MV-4-11 (cell line): ENCODE measurements at regions not wholly inside any gene's neighbourhood (a gene's known extent, or its start where the extent isn't known, plus 50 kb on each side); places are given as distances from the start of the nearest gene placed in this dataset.
"Not testable (repeated sequence)": the region's sequence is repeated elsewhere in the genome, so short reads cannot be mapped to it uniquely, and the experiment has no call there.

Experiments used
- DNase-seq: peaks from one replicate; lab custom pipeline; 2025; lab: John Stamatoyannopoulos, UW

DNA sequence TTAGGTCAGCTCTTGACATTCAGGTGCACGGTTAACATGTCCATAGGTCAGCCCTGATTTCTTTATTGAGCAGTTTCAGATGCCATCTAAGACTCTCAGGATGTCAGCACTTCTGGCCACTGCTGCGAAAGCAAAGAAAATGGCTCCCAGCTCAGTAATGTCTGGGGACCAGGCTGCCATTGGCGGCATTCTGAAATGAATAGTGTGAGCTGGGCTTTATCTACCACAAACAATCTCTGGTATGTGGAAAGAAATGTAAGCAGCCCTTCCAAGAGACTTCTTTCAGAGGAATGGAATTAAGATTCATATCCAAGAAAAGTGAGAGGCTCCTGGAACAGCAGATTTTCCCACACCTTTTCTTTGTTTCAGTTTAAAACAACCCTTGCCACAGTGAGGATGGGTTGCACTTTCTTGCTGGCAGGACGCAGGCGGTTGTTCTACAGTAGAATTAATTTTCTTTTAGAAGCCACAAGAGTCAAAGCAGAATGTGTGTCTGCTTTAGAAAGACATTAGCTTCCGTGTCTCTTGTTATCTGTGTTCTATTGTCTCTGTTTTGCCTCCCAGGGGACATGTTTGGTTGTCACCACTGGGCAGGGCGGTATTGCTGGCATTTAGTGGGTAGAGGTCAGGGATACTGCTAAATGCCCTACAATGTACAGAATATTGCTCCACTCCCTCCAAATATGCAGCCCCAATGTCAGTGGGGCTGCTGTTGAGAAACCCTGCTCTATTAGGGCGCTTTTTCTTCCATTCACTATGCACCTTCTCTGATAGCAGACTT lies 149.9 kb upstream of the ANKH start:
- no peak for DNase-seq

- no peak for DNase-seq
These were observed 149.2 kb upstream of the ANKH start for GRCh38 chr5:15020736-15021135.

- DNase-seq = no peak
These were observed 143.2 kb upstream of the ANKH start for GRCh38 chr5:15014809-15015208.

GRCh38 chr5:15013654-15014463 lies 142.3 kb upstream of the ANKH start:
- DNase-seq = peak; percentile 46

DNA sequence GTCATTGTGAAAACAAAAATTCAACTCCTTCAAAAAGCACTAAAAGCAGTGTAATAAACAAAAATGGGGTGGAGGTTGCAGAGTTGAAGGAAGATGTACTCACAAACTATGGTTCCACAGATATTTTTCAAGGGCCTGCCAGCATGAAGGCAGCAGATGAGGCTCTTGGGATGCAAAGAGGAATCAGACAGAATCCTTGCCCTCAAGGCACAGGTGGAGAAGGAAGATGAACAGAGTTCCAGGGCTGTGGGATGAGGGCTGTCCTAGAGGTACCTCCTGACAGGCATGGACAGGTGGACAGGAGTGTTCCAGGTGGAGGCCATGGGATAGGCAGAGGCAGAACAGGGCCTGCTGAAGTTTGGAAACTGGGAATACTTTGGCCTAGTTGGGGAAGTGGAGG lies 140.5 kb upstream of the ANKH start:
- DNase-seq = no peak

DNA sequence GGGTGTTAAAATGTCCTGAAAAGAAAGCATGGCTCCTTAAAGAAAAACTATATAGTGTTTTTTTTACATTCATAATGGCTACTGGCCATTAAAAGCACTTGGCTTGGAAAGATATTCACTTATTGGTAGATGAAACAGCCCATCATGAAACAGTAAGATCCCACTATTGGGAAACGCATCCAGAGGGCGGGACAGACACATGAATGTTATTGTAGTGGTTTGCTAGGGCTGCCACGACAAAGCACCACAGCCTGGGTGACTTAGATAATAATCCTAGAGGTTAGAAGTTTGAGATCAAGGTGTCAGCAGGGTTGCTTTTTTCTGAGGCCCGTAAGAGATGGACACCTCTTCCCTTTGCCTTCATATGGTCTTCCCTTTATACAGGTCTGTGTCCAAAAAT lies 139.4 kb upstream of the ANKH start:
- no peak for DNase-seq

- no peak for DNase-seq
These were observed 137.8 kb upstream of the ANKH start for GRCh38 chr5:15009420-15009819.

DNA sequence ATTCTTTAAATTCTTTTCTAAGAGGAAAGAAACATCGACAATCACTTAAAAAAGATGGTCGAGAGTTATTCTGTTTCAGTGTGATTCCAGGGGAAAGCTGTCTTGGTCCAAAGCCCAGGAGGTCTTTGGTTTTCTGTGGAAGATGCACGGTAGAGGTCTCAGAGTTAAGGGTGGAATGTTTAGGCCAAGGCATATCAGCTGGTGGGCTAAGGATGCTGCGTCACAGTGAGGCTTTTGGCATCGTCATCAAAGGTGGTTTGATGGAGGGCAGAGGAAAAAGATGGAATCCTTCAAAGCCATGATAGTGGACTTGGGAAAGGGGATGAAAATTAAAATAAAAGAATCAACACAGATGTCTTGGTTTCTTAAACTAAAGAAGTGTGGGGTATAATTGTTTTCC lies 137.3 kb upstream of the ANKH start:
- no peak for DNase-seq

- DNase-seq = peak; percentile 38
These were observed 136.9 kb upstream of the ANKH start for GRCh38 chr5:15008476-15008875.

- DNase-seq = no peak
These were observed 136.1 kb upstream of the ANKH start for GRCh38 chr5:15007646-15008045.

GRCh38 chr5:15004506-15004905 lies 132.9 kb upstream of the ANKH start:
- DNase-seq = no peak

- DNase-seq = peak; percentile 59
These were observed 131.9 kb upstream of the ANKH start for GRCh38 chr5:15003511-15003920.

GRCh38 chr5:15002791-15003190 lies 131.2 kb upstream of the ANKH start:
- no peak for DNase-seq

DNA sequence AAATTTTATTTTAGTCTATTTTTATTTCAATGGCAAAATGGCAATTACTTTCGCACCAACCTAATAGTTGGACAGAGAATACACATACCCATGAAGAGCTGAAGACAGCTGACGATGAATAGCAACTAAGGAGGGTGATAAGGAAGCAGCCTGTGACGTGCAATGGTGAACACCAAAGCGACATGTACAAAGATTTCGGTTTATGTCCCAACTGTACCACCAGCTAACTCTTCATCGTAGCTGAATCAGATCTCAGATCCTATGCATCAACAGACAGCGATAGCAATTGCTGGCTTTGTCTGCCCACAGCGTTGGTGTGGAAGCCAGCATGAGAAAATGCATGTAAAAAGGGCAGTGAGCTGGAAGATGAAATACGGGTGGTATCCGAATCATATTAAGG lies 130.6 kb upstream of the ANKH start:
- DNase-seq = peak; percentile 25

- DNase-seq = peak; percentile 85
These were observed 129.9 kb upstream of the ANKH start for GRCh38 chr5:15001517-15001916.

GRCh38 chr5:14998491-14998890 lies 126.9 kb upstream of the ANKH start:
- DNase-seq = peak; percentile 88

GRCh38 chr5:14996997-14997396 lies 125.4 kb upstream of the ANKH start:
- DNase-seq = peak; percentile 92

- no peak for DNase-seq
These were observed 123.7 kb upstream of the ANKH start for GRCh38 chr5:14995229-14995628.

DNA sequence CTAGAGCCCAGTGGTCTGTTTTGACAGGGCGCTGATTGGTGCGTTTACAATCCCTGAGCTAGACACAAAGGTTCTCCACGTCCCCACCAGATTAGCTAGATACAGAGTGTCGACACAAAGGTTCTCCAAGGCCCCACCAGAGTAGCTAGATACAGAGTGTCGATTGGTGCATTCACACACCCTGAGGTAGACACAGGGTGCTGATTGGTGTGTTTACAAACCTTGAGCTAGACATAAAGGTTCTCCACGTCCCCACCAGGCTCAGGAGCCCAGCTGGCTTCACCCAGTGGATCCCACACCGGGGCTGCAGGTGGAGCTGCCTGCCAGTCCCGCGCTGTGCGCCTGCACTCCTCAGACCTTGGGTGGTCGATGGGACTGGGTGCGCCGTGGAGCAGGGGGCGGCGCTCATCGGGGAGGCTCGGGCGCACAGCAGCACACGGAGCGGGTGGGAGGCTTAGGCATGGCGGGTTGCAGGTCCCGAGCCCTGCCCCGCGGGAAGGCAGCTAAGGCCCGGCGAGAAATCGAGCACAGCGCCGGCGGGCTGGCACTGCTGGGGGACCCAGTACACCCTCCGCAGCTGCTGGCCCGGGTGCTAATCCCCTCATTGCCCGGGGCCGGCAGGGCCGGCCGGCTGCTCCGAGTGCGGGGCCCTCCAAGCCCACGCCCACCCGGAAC lies 122.0 kb upstream of the ANKH start:
- not testable (repeated sequence) for DNase-seq

DNA sequence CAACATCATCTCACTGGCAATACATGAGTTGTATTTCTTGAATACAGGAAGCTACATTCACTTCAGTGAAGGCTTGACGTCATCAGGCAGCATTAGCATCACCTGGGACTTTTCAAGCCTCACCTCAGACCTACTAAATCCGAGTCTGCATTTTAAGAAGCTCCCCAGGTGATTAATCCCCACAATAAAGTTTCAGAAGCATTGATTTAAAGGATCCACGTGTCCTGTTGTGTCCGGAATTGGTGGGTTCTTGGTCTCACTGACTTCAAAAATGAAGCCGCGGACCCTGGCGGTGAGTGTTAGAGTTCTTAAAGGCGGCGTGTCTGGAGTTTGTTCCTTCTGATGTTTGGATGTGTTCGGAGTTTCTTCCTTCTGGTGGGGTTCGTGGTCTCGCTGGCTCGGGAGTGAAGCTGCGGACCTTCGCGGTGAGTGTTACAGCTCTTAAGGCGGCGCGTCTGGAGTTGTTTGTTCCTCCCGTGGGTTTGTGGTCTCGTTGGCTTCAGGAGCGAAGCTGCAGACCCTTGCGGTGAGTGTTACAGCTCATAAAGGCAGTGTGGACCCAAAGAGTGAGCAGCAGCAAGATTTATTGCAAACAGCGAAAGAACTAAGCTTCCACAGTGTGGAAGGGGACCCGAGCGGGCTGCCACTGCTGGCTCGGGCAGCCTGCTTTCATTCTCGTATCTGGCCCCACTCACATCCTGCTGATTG lies 121.3 kb upstream of the ANKH start:
- not testable (repeated sequence) for DNase-seq

DNA sequence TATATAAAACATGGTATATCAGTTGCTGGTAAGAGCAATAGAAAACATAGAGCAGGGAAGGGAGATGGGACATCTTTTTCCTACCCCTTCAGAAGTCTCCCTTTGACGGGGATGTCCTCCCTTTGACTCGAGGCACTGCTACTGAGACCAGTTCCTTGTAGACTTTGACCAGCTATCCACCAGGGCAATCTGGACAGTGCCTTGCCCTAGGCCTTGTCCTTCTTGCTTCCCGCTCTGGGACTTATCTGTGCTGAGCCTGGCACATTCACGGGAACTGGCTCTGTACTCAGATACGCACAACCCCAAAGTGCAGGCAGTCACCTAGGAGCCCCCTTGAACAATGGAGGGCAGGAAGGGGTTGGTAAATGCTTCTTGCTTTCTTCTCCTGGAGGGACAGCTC lies 116.6 kb upstream of the ANKH start:
- no peak for DNase-seq

DNA sequence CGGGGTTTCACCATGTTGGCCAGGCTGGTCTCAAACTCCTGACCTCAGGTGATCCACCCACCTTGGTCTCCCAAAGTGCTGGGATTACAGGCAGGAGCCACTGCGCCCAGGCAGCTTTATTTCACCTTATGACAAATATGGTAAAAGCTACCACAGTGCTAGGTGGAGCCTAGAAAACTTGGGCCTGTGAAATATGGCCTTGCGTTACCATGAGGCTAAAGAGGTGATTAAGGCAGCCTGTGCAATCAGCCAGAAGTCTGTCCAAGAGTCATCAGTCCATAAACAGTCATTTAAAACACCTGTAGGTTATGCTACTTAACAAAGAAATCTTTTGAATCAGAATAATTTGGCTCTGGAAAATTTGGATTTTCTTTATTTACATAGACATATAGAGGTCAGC lies 114.8 kb upstream of the ANKH start:
- no peak for DNase-seq
